ENCODE measurements at regions not wholly inside any gene's neighbourhood (a gene's known extent, or its start where the extent isn't known, plus 50 kb on each side); places are given as distances from the start of the nearest gene placed in this dataset.

DNA sequence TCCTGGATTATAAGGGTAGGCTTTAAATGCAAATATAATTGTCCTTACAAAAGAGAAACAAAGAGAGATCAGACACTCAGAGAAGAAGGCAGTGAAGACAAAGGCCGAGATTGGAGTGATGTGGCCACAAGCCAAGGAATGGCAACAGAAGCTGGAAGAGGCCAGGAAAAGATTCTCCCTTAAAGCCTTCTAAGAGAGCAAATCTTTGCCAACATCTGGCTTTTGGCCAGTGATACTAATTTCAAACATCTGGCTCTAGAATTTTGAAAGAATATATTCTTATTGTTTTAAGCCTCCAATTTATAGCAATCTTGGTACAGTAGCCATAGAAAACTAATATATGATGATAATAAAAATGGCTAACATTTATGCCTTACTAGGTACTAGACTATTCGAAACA lies 615.8 kb upstream of the ZNF385D start:
- TF ChIP-seq ZFP30 (CRISPR knock-in tag; IDR thresholded peaks at IDR 0.05) (no peak), TOX (CRISPR knock-in tag; IDR thresholded peaks at IDR 0.05; ENCODE audit: borderline replicate concordance) (no peak), PATZ1 (CRISPR knock-in tag; IDR thresholded peaks at IDR 0.05; ENCODE audit: borderline replicate concordance) (no peak)

All from SK-N-SH treated with all-trans-retinoic acid at 6 μM for 48 hours (cell line).